DOHH2 (cell line): ENCODE measurements at regions not wholly inside any gene's neighbourhood (a gene's known extent, or its start where the extent isn't known, plus 50 kb on each side); places are given as distances from the start of the nearest gene placed in this dataset.

ENCODE experiments used
- H3F3A ChIP-seq: fragments of 200-600 bp; sonication (generic), shearing (Covaris generic); 2 replicates; pipeline ENCODE4 v1.6.0; 2016; ENCODE audit warnings: antibody characterized with exemption, mild to moderate bottlenecking; ENCODE audit not compliant: control insufficient read depth, insufficient read depth
- H3K27ac ChIP-seq: fragments of 200-600 bp; sonication (generic); 2 replicates; pipeline ENCODE4 v1.5.1; 2014; ENCODE audit warnings: low read depth, mild to moderate bottlenecking, low read length, moderate library complexity
- H3K27me3 ChIP-seq: fragments of 200-600 bp; sonication (generic); 2 replicates; pipeline ENCODE4 v1.6.1; 2014; ENCODE audit warnings: mild to moderate bottlenecking, low read length, mixed read lengths; ENCODE audit not compliant: control insufficient read depth
- H3K36me3 ChIP-seq: fragments of 200-600 bp; sonication (generic); 2 replicates; pipeline ENCODE4 v1.6.1; 2014; ENCODE audit warnings: mild to moderate bottlenecking, low read length, moderate library complexity, mixed read lengths; ENCODE audit not compliant: control insufficient read depth
- H3K4me1 ChIP-seq: fragments of 200-600 bp; sonication (generic); 2 replicates; pipeline ENCODE4 v1.6.1; 2014; ENCODE audit warnings: mild to moderate bottlenecking, low read length, mixed read lengths; ENCODE audit not compliant: control insufficient read depth
- H3K4me2 ChIP-seq: fragments of 200-600 bp; sonication (generic); 2 replicates; pipeline ENCODE4 v1.6.0; 2014; ENCODE audit warnings: mild to moderate bottlenecking, low read length, moderate library complexity
- H3K4me3 ChIP-seq: fragments of 200-600 bp; sonication (generic); 2 replicates; pipeline ENCODE4 v1.5.1; 2014; ENCODE audit warnings: mild to moderate bottlenecking, low read length, mixed read lengths
- H3K79me2 ChIP-seq: fragments of 200-600 bp; sonication (generic); 2 replicates; pipeline ENCODE4 v1.6.1; 2014; ENCODE audit warnings: mild to moderate bottlenecking, low read length, mixed read lengths; ENCODE audit not compliant: control insufficient read depth
- H3K9me2 ChIP-seq: fragments of 200-600 bp; sonication (generic); replicated peaks from 2 replicates; pipeline ENCODE4 v1.6.1; 2014; ENCODE audit warnings: mild to moderate bottlenecking, low read length, mixed read lengths; ENCODE audit not compliant: control insufficient read depth
- H3K9me3 ChIP-seq: fragments of 200-600 bp; sonication (generic); 2 replicates; pipeline ENCODE4 v1.6.1; 2014; ENCODE audit warnings: antibody characterized with exemption, low read length, mixed read lengths; ENCODE audit not compliant: control insufficient read depth, insufficient read depth
- H4K20me1 ChIP-seq: fragments of 200-600 bp; sonication (generic); 2 replicates; pipeline ENCODE4 v1.6.0; 2014; ENCODE audit warnings: low read depth, mild to moderate bottlenecking, antibody characterized with exemption, low read length, moderate library complexity; ENCODE audit not compliant: control insufficient read depth, insufficient read depth
- EZH2phosphoT487 ChIP-seq: fragments of 200-600 bp; sonication (generic); IDR thresholded peaks from 2 replicates; pipeline ENCODE4 v1.6.1; 2017; ENCODE audit warnings: borderline replicate concordance, mild to moderate bottlenecking, antibody characterized with exemption, low read length, moderate library complexity, mixed read lengths
- TF ChIP-seq, protein P1 (sequence below): fragments of 200-600 bp; sonication (generic); IDR thresholded peaks from one replicate; pipeline ENCODE4 v1.5.1; 2014; ENCODE audit warnings: antibody characterized with exemption, mild to moderate bottlenecking, low read depth, low read length; ENCODE audit not compliant: poor library complexity, severe bottlenecking

DNA sequence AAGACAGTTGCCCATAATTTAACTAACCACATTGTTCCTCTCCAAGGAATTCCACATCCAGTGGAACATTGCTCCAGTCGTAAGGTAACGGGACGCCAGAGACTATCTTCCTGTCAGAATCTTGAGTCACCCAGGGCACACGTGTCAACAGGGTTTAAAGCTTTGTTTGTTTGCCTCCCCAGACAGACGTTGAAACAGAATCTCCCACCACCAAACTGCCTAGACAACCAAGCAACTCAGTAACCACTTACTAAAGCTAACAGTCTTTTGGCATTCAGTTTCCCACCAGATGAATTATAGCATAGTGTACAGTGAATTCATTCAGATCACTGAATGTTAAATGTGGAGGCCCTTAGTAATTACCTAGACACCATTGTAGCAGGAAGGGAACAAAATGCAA is 439.5 kb downstream of the PLPP3 start:
- no peaks in the 10 kb centered on the region for H4K20me1 ChIP-seq
- H3K9me3 ChIP-seq = no peaks in the 10 kb centered on the region; the same call in 1 of the 2 replicates
- H3K27me3 ChIP-seq = no peaks in the 10 kb centered on the region
- no peaks in the 10 kb centered on the region for H3K9me2 ChIP-seq
- TF ChIP-seq EZH2phosphoT487 = no peak
- TF ChIP-seq, protein P1, sequence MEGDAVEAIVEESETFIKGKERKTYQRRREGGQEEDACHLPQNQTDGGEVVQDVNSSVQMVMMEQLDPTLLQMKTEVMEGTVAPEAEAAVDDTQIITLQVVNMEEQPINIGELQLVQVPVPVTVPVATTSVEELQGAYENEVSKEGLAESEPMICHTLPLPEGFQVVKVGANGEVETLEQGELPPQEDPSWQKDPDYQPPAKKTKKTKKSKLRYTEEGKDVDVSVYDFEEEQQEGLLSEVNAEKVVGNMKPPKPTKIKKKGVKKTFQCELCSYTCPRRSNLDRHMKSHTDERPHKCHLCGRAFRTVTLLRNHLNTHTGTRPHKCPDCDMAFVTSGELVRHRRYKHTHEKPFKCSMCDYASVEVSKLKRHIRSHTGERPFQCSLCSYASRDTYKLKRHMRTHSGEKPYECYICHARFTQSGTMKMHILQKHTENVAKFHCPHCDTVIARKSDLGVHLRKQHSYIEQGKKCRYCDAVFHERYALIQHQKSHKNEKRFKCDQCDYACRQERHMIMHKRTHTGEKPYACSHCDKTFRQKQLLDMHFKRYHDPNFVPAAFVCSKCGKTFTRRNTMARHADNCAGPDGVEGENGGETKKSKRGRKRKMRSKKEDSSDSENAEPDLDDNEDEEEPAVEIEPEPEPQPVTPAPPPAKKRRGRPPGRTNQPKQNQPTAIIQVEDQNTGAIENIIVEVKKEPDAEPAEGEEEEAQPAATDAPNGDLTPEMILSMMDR = no peak
- H3K36me3 ChIP-seq = no peaks in the 10 kb centered on the region
- H3K27ac ChIP-seq = no peak overlapping the region
- H3K79me2 ChIP-seq = no peaks in the 10 kb centered on the region
- H3K4me1 ChIP-seq = no peaks in the 10 kb centered on the region
- H3K4me2 ChIP-seq = no peak overlapping the region
- no peaks in the 10 kb centered on the region for H3F3A ChIP-seq
- no peak overlapping the region for H3K4me3 ChIP-seq

DNA sequence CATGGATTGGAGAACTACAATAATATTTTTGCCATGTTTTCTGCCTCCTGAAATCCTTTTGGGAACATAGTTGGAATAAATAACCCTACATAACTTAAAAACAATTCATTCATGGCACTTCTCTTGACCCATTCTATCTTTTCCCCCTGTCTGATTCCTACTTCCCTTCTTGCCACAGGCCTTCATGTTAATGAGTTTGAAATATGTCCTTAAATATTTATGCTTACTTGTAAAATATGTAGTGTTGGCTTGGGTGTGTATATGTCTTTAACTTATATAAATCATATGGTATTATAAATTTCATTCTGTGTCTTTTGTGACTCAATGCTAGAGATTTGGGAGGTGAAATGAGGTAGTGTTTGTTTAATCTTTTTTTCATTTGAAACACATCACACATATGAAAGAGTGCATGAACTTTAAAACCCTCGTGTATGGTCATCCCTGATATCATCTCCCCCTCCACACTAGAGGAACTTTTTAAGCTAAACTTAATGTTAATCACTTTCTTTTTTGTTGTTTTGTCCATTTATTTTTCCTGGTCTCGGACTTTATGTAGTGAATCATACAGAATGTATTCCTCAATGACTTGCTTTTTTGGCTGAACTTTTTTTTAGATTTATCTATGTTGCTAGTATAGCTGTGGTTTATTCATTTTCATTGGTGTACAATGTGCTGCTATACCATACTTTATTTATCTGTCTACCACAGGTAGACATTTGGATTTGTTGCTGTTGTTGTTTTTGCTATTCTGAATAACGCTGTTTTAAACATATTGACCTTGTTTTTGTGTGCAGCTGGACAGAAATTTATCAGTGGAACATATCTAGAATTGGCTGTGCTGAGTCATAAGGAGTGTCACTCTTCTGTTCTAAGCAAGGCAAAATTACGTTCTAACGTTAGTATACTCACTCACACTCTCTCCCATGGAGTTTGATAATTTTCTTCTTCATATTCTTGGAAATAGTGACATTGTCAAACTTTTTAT is 441.6 kb downstream of the PLPP3 start:
- no peaks in the 10 kb centered on the region for H3K9me3 ChIP-seq
- no peaks in the 10 kb centered on the region for H3K36me3 ChIP-seq
- H3K4me2 ChIP-seq = no peak overlapping the region
- no peaks in the 10 kb centered on the region for H4K20me1 ChIP-seq
- H3K9me2 ChIP-seq = no peaks in the 10 kb centered on the region
- TF ChIP-seq EZH2phosphoT487 = no peak
- TF ChIP-seq, protein P1 = no peak
- H3K79me2 ChIP-seq = no peaks in the 10 kb centered on the region
- H3K27me3 ChIP-seq = no peaks in the 10 kb centered on the region
- H3F3A ChIP-seq = no peaks in the 10 kb centered on the region
- H3K4me3 ChIP-seq = no peak overlapping the region
- H3K4me1 ChIP-seq = 0 out of 2 replicates have a peak, but pooled peaks cover 3% of the 10 kb centered on the region
- H3K27ac ChIP-seq = no peak overlapping the region

DNA sequence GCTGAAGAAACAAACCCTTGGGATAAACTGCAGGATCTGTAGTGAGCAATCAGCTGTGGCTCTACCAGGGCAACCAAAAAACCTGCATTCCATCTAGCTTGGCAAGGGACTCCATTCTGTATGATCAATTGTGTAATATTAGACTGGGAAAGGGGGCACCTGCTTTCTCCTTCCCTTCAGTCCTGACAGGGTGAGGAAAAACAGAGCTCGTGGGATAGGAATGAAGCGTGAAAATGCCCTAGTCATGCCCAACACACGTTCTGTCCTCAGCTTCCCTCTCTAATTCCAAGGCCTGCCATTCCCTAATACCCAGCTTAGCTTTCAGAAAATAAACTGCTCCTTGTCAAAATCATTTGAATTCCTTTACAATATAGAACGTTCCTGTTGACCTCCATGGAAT is 442.3 kb downstream of the PLPP3 start:
- TF ChIP-seq EZH2phosphoT487 = no peak
- TF ChIP-seq, protein P1 = no peak

More for the DNA sequence above, 442.3 kb downstream of the PLPP3 start:
- Histone ChIP-seq H3K4me1 (0 out of 2 replicates have a peak, but pooled peaks cover 3% of the 10 kb centered on the region), H3K4me3 (no peak overlapping the region), H3K4me2 (no peak overlapping the region), H3K27ac (no peak overlapping the region), H3K27me3 (no peaks in the 10 kb centered on the region), H3F3A (no peaks in the 10 kb centered on the region), H3K79me2 (no peaks in the 10 kb centered on the region), H3K36me3 (no peaks in the 10 kb centered on the region), H3K9me3 (no peaks in the 10 kb centered on the region), H4K20me1 (no peaks in the 10 kb centered on the region), H3K9me2 (no peaks in the 10 kb centered on the region)
